Activated effector memory CD4-positive, alpha-beta T cell treated with anti-CD3 and anti-CD28 coated beads, Interleukin-2, amount 50 U/mL, for 16 hours (primary cell): ENCODE measurements at regions not wholly inside any gene's neighbourhood (a gene's known extent, or its start where the extent isn't known, plus 50 kb on each side); places are given as distances from the start of the nearest gene placed in this dataset.
"Not testable (repeated sequence)": the region's sequence is repeated elsewhere in the genome, so short reads cannot be mapped to it uniquely, and the experiment has no call there.

Experiments
- DNase-seq: peaks from one replicate; pipeline ENCODE4 v3.0.0-alpha.2; 2020

GRCh38 chr1:610538-610937 is 75.9 kb downstream of the OR4F16 start:
- not testable (repeated sequence) for DNase-seq

- not testable (repeated sequence) for DNase-seq
Measured at GRCh38 chr1:609161-609560, 77.3 kb downstream of the OR4F16 start.

- peak; percentile 66 for DNase-seq
Measured at GRCh38 chr1:605279-605678, 81.2 kb downstream of the OR4F16 start.

- peak; percentile 53 for DNase-seq
Measured at GRCh38 chr1:588211-588610, 98.2 kb downstream of the OR4F16 start.

- peak; percentile 85 for DNase-seq
Measured at GRCh38 chr1:585992-586391, 100.5 kb downstream of the OR4F16 start.
